Activated CD4-positive, alpha-beta T cell treated with anti-CD3 and anti-CD28 coated beads, Interleukin-2, amount 50 U/mL, for 16 hours (primary cell): ENCODE measurements at regions not wholly inside any gene's neighbourhood (a gene's known extent, or its start where the extent isn't known, plus 50 kb on each side); places are given as distances from the start of the nearest gene placed in this dataset.
"Not testable (repeated sequence)": the region's sequence is repeated elsewhere in the genome, so short reads cannot be mapped to it uniquely, and the experiment has no call there.

Source experiments
- DNase-seq: peaks from one replicate; pipeline ENCODE4 v3.0.0-alpha.2; 2020

GRCh38 chr14:84410344-84410743 lies 1119.6 kb upstream of the FLRT2 start:
- no peak for DNase-seq

- no peak for DNase-seq
Measured at GRCh38 chr14:84420221-84420620, 1109.7 kb upstream of the FLRT2 start.

- no peak for DNase-seq
Measured at GRCh38 chr14:84421621-84422020, 1108.3 kb upstream of the FLRT2 start.

GRCh38 chr14:84425968-84426367 lies 1104.0 kb upstream of the FLRT2 start:
- no peak for DNase-seq

- no peak for DNase-seq
Measured at GRCh38 chr14:84432676-84433075, 1097.3 kb upstream of the FLRT2 start.

GRCh38 chr14:84433961-84434360 lies 1096.0 kb upstream of the FLRT2 start:
- no peak for DNase-seq

GRCh38 chr14:84435820-84436324 lies 1094.1 kb upstream of the FLRT2 start:
- DNase-seq, result no peak

GRCh38 chr14:84436528-84436927 lies 1093.4 kb upstream of the FLRT2 start:
- no peak for DNase-seq

GRCh38 chr14:84442521-84442920 lies 1087.4 kb upstream of the FLRT2 start:
- no peak for DNase-seq

GRCh38 chr14:84445486-84445885 lies 1084.5 kb upstream of the FLRT2 start:
- DNase-seq, result no peak

GRCh38 chr14:84446250-84446649 lies 1083.7 kb upstream of the FLRT2 start:
- DNase-seq, result no peak

- DNase-seq, result no peak
Measured at GRCh38 chr14:84453307-84453950, 1076.5 kb upstream of the FLRT2 start.

GRCh38 chr14:84454114-84454513 lies 1075.8 kb upstream of the FLRT2 start:
- DNase-seq, result no peak

GRCh38 chr14:84456946-84457345 lies 1073.0 kb upstream of the FLRT2 start:
- no peak for DNase-seq

- DNase-seq, result no peak
Measured at GRCh38 chr14:84458881-84459280, 1071.1 kb upstream of the FLRT2 start.

GRCh38 chr14:84465880-84466279 lies 1064.1 kb upstream of the FLRT2 start:
- DNase-seq, result no peak

GRCh38 chr14:84468153-84468552 lies 1061.8 kb upstream of the FLRT2 start:
- no peak for DNase-seq

GRCh38 chr14:84477996-84478395 lies 1051.9 kb upstream of the FLRT2 start:
- no peak for DNase-seq

- no peak for DNase-seq
Measured at GRCh38 chr14:84482256-84483071, 1047.5 kb upstream of the FLRT2 start.

- no peak for DNase-seq
Measured at GRCh38 chr14:84483072-84483420, 1046.9 kb upstream of the FLRT2 start.

- not testable (repeated sequence) for DNase-seq
Measured at GRCh38 chr14:84484243-84484642, 1045.7 kb upstream of the FLRT2 start.

- no peak for DNase-seq
Measured at GRCh38 chr14:84485036-84485435, 1044.9 kb upstream of the FLRT2 start.

- DNase-seq, result no peak
Measured at GRCh38 chr14:84490081-84490480, 1039.9 kb upstream of the FLRT2 start.

- no peak for DNase-seq
Measured at GRCh38 chr14:84492685-84493084, 1037.3 kb upstream of the FLRT2 start.
